ENCODE measurements at regions not wholly inside any gene's neighbourhood (a gene's known extent, or its start where the extent isn't known, plus 50 kb on each side); places are given as distances from the start of the nearest gene placed in this dataset.

GRCh38 chrY:19317271-19317987 is 427.1 kb downstream of the KDM5D start:
- TF ChIP-seq CTCF (IDR thresholded peaks at IDR 0.05 in 2 of 3, conservative IDR thresholded peaks at IDR 0.05 in 1 of 3; ENCODE audit: borderline replicate concordance in 1 of 3, insufficient read depth in 1 of 3, low read depth in 2 of 3, low read length in 2 of 3): no peak
- TF ChIP-seq RAD21 (IDR thresholded peaks at IDR 0.05; ENCODE audit: low read depth): no peak
- no peak for TF ChIP-seq MAX (IDR thresholded peaks at IDR 0.05)
- no peak for TF ChIP-seq EZH2phosphoT487 (IDR thresholded peaks at IDR 0.05; ENCODE audit: borderline replicate concordance)
- TF ChIP-seq ZFX (IDR thresholded peaks at IDR 0.05): no peak
- no peak for TF ChIP-seq POLR2A (IDR thresholded peaks at IDR 0.05; ENCODE audit: borderline replicate concordance, extremely low read depth, insufficient read depth, insufficient read length)
- TF ChIP-seq JUND (IDR thresholded peaks at IDR 0.05): no peak
- TF ChIP-seq TCF7L2 (IDR thresholded peaks at IDR 0.05; ENCODE audit: borderline replicate concordance, extremely low read depth, insufficient read depth, insufficient read length): no peak
- TF ChIP-seq SP1 (IDR thresholded peaks at IDR 0.05; ENCODE audit: low read depth): no peak
- TF ChIP-seq REST (IDR thresholded peaks at IDR 0.05; ENCODE audit: low read depth): no peak
- no peak for TF ChIP-seq FOSL1 (IDR thresholded peaks at IDR 0.05; ENCODE audit: low read depth)
